HEK293T (cell line): ENCODE measurements at regions not wholly inside any gene's neighbourhood (a gene's known extent, or its start where the extent isn't known, plus 50 kb on each side); places are given as distances from the start of the nearest gene placed in this dataset.

Source experiments
- BHLHE40 ChIP-seq: fragments of 450-650 bp; IDR thresholded peaks from 2 replicates; pipeline ENCODE4 v1.6.1; 2016; ENCODE audit warnings: mild to moderate bottlenecking, moderate library complexity, borderline replicate concordance
- CTBP1 ChIP-seq: fragments of 450-650 bp; IDR thresholded peaks from 2 replicates; pipeline ENCODE4 v1.6.1; 2016; ENCODE audit warnings: borderline replicate concordance
- ELF4 ChIP-seq: fragments of 450-650 bp; IDR thresholded peaks from 2 replicates; pipeline ENCODE4 v1.6.1; 2017; ENCODE audit warnings: antibody characterized with exemption
- FOXA1 ChIP-seq: fragments of 450-650 bp; IDR thresholded peaks from 2 replicates; pipeline ENCODE4 v1.6.1; 2016; ENCODE audit warnings: mild to moderate bottlenecking
- FOXK2 ChIP-seq: fragments of 450-650 bp; IDR thresholded peaks from 2 replicates; pipeline ENCODE4 v1.6.1; 2016; ENCODE audit warnings: mild to moderate bottlenecking
- FOXM1 ChIP-seq: fragments of 450-650 bp; IDR thresholded peaks from 2 replicates; pipeline ENCODE4 v1.6.1; 2017; ENCODE audit warnings: mild to moderate bottlenecking, borderline replicate concordance
- HDGF ChIP-seq: fragments of 450-650 bp; IDR thresholded peaks from 2 replicates; pipeline ENCODE4 v1.6.1; 2017; ENCODE audit warnings: antibody characterized with exemption, borderline replicate concordance
- NFRKB ChIP-seq: fragments of 450-650 bp; IDR thresholded peaks from 2 replicates; pipeline ENCODE4 v1.6.1; 2016; ENCODE audit warnings: mild to moderate bottlenecking, moderate library complexity
- SP1 ChIP-seq: fragments of 450-650 bp; IDR thresholded peaks from 2 replicates; pipeline ENCODE4 v1.6.1; 2017
- SUZ12 ChIP-seq: fragments of 450-650 bp; IDR thresholded peaks from 2 replicates; pipeline ENCODE4 v1.6.1; 2016; ENCODE audit warnings: mild to moderate bottlenecking
- TARDBP ChIP-seq: fragments of 450-650 bp; IDR thresholded peaks from 2 replicates; pipeline ENCODE4 v1.6.1; 2016
- ZNF384 ChIP-seq: fragments of 450-650 bp; IDR thresholded peaks from 2 replicates; pipeline ENCODE4 v1.6.1; 2016
- TF ChIP-seq, protein P1 (sequence below): fragments of 450-650 bp; IDR thresholded peaks from 2 replicates; pipeline ENCODE4 v1.6.1; 2016

GRCh38 chr7:69228212-69228811 lies 370.0 kb upstream of the AUTS2 start:
- TF ChIP-seq TARDBP (no peak), SP1 (no peak), FOXM1 (no peak), SUZ12 (no peak), NFRKB (no peak), ELF4 (no peak), CTBP1 (no peak), BHLHE40 (no peak), FOXK2 (no peak), HDGF (no peak), ZNF384 (no peak), FOXA1 (no peak)
- TF ChIP-seq, protein P1, sequence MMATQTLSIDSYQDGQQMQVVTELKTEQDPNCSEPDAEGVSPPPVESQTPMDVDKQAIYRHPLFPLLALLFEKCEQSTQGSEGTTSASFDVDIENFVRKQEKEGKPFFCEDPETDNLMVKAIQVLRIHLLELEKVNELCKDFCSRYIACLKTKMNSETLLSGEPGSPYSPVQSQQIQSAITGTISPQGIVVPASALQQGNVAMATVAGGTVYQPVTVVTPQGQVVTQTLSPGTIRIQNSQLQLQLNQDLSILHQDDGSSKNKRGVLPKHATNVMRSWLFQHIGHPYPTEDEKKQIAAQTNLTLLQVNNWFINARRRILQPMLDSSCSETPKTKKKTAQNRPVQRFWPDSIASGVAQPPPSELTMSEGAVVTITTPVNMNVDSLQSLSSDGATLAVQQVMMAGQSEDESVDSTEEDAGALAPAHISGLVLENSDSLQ, result no peak
